PC-3 (cell line): ENCODE measurements at regions not wholly inside any gene's neighbourhood (a gene's known extent, or its start where the extent isn't known, plus 50 kb on each side); places are given as distances from the start of the nearest gene placed in this dataset.

Experiments used
- ATAC-seq: fragments of 200-7000 bp; cut with Tn5 transposase; 2 replicates; pipeline ENCODE4 v1.9.1; 2020; ENCODE audit warnings: mild to moderate bottlenecking, moderate library complexity
- BruUV-seq: library from RNA; stranded (reverse); fragments of 400-500 nt; replicated peaks from 2 replicates; lab custom pipeline; 2021; lab: Mats Ljungman, UMichigan
- CTCF ChIA-PET: fragments of 300-600 bp; sonication (Branson Sonifier 250); formaldehyde crosslinking; loops from one replicate; lab custom pipeline; 2022; ENCODE audit warnings: antibody characterized with exemption; lab: Charles Lee
- POLR2A ChIA-PET: fragments of 300-600 bp; sonication (Branson Sonifier 250); formaldehyde crosslinking; loops from one replicate; lab custom pipeline; 2022; ENCODE audit warnings: antibody characterized with exemption; ENCODE audit not compliant: unreplicated experiment; lab: Charles Lee
- DNase-seq: peaks from one replicate; pipeline ENCODE4 v3.0.0-alpha.2; 2015
- H2AFZ ChIP-seq: fragments of 300-600 bp; sonication (generic); 2 replicates; pipeline ENCODE4 v1.6.0; 2016; ENCODE audit warnings: antibody characterized with exemption, low read length
- H3F3A ChIP-seq: fragments of 300-600 bp; sonication (generic); one replicate; pipeline ENCODE4 v1.6.0; 2017; ENCODE audit warnings: antibody characterized with exemption, low read length, control low read depth, mild to moderate bottlenecking; ENCODE audit not compliant: unreplicated experiment
- H3K27ac ChIP-seq: fragments of 300-600 bp; sonication (generic); 2 replicates; pipeline ENCODE4 v1.5.1; 2016; ENCODE audit warnings: mild to moderate bottlenecking, low read length
- H3K27me3 ChIP-seq: fragments of 300-600 bp; sonication (generic); 2 replicates; pipeline ENCODE4 v1.6.1; 2016; ENCODE audit warnings: low read length, mixed read lengths
- H3K36me3 ChIP-seq: fragments of 300-600 bp; sonication (generic); 2 replicates; pipeline ENCODE4 v1.6.1; 2016; ENCODE audit warnings: low read depth, mixed run types, low read length, mixed read lengths
- H3K4me1 ChIP-seq: fragments of 300-600 bp; sonication (generic); 2 replicates; pipeline ENCODE4 v1.5.1; 2016; ENCODE audit warnings: low read length; ENCODE audit not compliant: insufficient read depth
- H3K4me2 ChIP-seq: fragments of 300-600 bp; sonication (generic); 2 replicates; pipeline ENCODE4 v1.6.0; 2016; ENCODE audit warnings: low read length
- H3K4me3 ChIP-seq: fragments of 300-600 bp; sonication (generic); 2 replicates; pipeline ENCODE4 v1.5.1; 2016; ENCODE audit warnings: mild to moderate bottlenecking, low read length, mixed read lengths
- H3K79me2 ChIP-seq: fragments of 300-600 bp; sonication (generic); 2 replicates; pipeline ENCODE4 v1.6.1; 2017; ENCODE audit warnings: low read length, mixed read lengths
- H3K9ac ChIP-seq: fragments of 300-600 bp; sonication (generic); 2 replicates; pipeline ENCODE4 v1.6.0; 2016; ENCODE audit warnings: mild to moderate bottlenecking, low read length
- H3K9me2 ChIP-seq: fragments of 300-600 bp; sonication (generic); replicated peaks from 2 replicates; pipeline ENCODE4 v1.6.1; 2016; ENCODE audit warnings: mixed run types, low read length, mixed read lengths
- H3K9me3 ChIP-seq: fragments of 300-600 bp; sonication (generic); 2 replicates; pipeline ENCODE4 v1.6.1; 2016; ENCODE audit warnings: low read length, mixed read lengths
- H4K20me1 ChIP-seq: fragments of 300-600 bp; sonication (generic); 2 replicates; pipeline ENCODE4 v1.6.1; 2016; ENCODE audit warnings: low read length, mixed read lengths
- EZH2 ChIP-seq: fragments of 300-600 bp; sonication (generic); IDR thresholded peaks from one replicate; pipeline ENCODE4 v1.6.1; 2017; ENCODE audit warnings: antibody characterized with exemption, mild to moderate bottlenecking, low read length; ENCODE audit not compliant: unreplicated experiment
- EZH2phosphoT487 ChIP-seq: fragments of 300-600 bp; sonication (generic); IDR thresholded peaks from 2 replicates; pipeline ENCODE4 v1.6.1; 2018; ENCODE audit warnings: mild to moderate bottlenecking, antibody characterized with exemption, low read length, borderline replicate concordance
- intact Hi-C: fragments of 100-400 bp; cut with micrococcal nuclease; formaldehyde crosslinking; loops from 2 replicates; pipeline ENCODE4 v1.9.0; 2023
- TF ChIP-seq, protein P1 (sequence below): fragments of 300-600 bp; sonication (generic); conservative IDR thresholded peaks from 2 replicates; pipeline ENCODE4 v1.5.1; 2017; ENCODE audit warnings: antibody characterized with exemption, low read depth, mild to moderate bottlenecking, low read length

- no TSS peak for BruUV-seq
- Histone ChIP-seq H3K36me3 (no peaks in the 10 kb centered on the region), H3K9me2 (no peaks in the 10 kb centered on the region), H3K4me3 (no peak overlapping the region), H3K27ac (no peak overlapping the region), H3K9ac (no peak overlapping the region), H3K27me3 (no peaks in the 10 kb centered on the region), H4K20me1 (no peaks in the 10 kb centered on the region), H2AFZ (no peak overlapping the region), H3K79me2 (no peaks in the 10 kb centered on the region), H3K9me3 (no peaks in the 10 kb centered on the region), H3K4me2 (no peak overlapping the region), H3F3A (no peaks in the 10 kb centered on the region), H3K4me1 (no peaks in the 10 kb centered on the region)
- intact Hi-C loops, result no loop called here
- ATAC-seq (no peak), DNase-seq (no peak)
- ChIA-PET CTCF (no interaction called here), POLR2A (no interaction called here)
- TF ChIP-seq EZH2 (no peak), EZH2phosphoT487 (no peak)
- TF ChIP-seq, protein P1, sequence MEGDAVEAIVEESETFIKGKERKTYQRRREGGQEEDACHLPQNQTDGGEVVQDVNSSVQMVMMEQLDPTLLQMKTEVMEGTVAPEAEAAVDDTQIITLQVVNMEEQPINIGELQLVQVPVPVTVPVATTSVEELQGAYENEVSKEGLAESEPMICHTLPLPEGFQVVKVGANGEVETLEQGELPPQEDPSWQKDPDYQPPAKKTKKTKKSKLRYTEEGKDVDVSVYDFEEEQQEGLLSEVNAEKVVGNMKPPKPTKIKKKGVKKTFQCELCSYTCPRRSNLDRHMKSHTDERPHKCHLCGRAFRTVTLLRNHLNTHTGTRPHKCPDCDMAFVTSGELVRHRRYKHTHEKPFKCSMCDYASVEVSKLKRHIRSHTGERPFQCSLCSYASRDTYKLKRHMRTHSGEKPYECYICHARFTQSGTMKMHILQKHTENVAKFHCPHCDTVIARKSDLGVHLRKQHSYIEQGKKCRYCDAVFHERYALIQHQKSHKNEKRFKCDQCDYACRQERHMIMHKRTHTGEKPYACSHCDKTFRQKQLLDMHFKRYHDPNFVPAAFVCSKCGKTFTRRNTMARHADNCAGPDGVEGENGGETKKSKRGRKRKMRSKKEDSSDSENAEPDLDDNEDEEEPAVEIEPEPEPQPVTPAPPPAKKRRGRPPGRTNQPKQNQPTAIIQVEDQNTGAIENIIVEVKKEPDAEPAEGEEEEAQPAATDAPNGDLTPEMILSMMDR, result no peak
Measured at GRCh38 chr6:94462231-94462630, 1042.9 kb upstream of the EPHA7 start.

DNA sequence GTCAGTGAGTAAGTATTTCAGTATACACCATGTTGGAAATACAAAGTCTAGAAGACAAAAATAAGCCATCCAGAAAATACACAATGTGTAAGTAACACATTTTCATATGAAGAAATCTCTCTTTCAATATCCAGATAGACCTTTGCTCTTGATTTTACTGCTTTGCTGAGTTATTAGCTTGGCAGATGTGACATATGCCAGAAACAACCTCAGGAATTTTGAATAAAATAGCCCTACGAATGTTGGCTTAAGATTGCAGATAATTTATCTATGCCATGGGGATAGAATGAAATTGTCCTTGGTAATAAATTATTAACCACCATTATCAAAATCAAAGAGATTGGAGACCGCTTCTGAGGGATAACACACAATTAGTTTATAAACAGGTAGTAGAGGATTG lies 1036.9 kb upstream of the EPHA7 start:
- ChIA-PET CTCF (no interaction called here), POLR2A (no interaction called here)
- no peak for ATAC-seq
- TF ChIP-seq EZH2 (no peak), EZH2phosphoT487 (no peak)
- TF ChIP-seq, protein P1, result no peak
- no peaks in the 10 kb centered on the region for H3K4me1 ChIP-seq
- H3K4me2 ChIP-seq, result no peak overlapping the region
- H3K79me2 ChIP-seq, result no peaks in the 10 kb centered on the region
- no peak overlapping the region for H3K4me3 ChIP-seq
- no peaks in the 10 kb centered on the region for H4K20me1 ChIP-seq
- intact Hi-C loops, result no loop called here
- no peaks in the 10 kb centered on the region for H3K9me3 ChIP-seq
- H3K27me3 ChIP-seq, result no peaks in the 10 kb centered on the region
- no peak overlapping the region for H3K27ac ChIP-seq
- DNase-seq, result no peak
- no TSS peak for BruUV-seq
- H3F3A ChIP-seq, result no peaks in the 10 kb centered on the region
- no peak overlapping the region for H3K9ac ChIP-seq
- no peak overlapping the region for H2AFZ ChIP-seq
- H3K9me2 ChIP-seq, result no peaks in the 10 kb centered on the region
- H3K36me3 ChIP-seq, result no peaks in the 10 kb centered on the region

- no peaks in the 10 kb centered on the region for H3F3A ChIP-seq
- intact Hi-C loops, result no loop called here
- ChIA-PET CTCF (no interaction called here), POLR2A (no interaction called here)
- H3K27ac ChIP-seq, result no peak overlapping the region
- H3K36me3 ChIP-seq, result no peaks in the 10 kb centered on the region
- ATAC-seq, result no peak
- H3K4me3 ChIP-seq, result no peak overlapping the region
- no TSS peak for BruUV-seq
- DNase-seq, result no peak
- H3K27me3 ChIP-seq, result no peaks in the 10 kb centered on the region
- H3K79me2 ChIP-seq, result no peaks in the 10 kb centered on the region
- TF ChIP-seq, protein P1, result no peak
- TF ChIP-seq EZH2 (no peak), EZH2phosphoT487 (no peak)
- no peaks in the 10 kb centered on the region for H4K20me1 ChIP-seq
- no peak overlapping the region for H3K4me2 ChIP-seq
- no peak overlapping the region for H3K9ac ChIP-seq
- H3K9me3 ChIP-seq, result no peaks in the 10 kb centered on the region
- H3K9me2 ChIP-seq, result no peaks in the 10 kb centered on the region
- H2AFZ ChIP-seq, result no peak overlapping the region
- no peaks in the 10 kb centered on the region for H3K4me1 ChIP-seq
Measured at GRCh38 chr6:94454231-94454630, 1034.9 kb upstream of the EPHA7 start.
